GM19324 (cell line): ENCODE measurements at regions not wholly inside any gene's neighbourhood (a gene's known extent, or its start where the extent isn't known, plus 50 kb on each side); places are given as distances from the start of the nearest gene placed in this dataset.

Source experiments
- ATAC-seq: cut with Tn5 transposase; IDR thresholded peaks from one replicate; pipeline ENCODE4 v1.9.1; 2021; ENCODE audit warnings: mild to moderate bottlenecking, moderate library complexity; ENCODE audit not compliant: unreplicated experiment, low FRiP score

DNA sequence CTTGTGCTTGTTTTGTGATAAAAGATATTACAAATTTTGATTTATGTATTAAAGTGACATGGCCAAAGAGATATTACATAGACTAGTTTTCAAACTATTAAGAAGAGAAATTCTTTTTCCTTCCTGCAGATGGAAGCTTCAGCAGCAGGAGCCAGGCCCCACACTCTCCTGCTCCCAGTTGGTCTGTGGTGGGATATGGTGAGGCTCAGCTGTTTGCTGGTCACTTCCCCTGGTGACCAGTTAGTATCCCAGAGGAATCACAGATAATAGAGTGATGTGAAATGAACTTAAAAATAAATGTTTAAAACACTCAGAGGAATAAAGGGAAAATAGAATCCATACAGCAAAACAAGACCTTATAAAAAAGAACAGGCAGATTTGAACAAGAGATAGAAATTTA is 154.7 kb downstream of the KTN1 start:
- no peak for ATAC-seq

GRCh38 chr14:55739967-55740648 is 160.1 kb downstream of the KTN1 start:
- no peak for ATAC-seq

DNA sequence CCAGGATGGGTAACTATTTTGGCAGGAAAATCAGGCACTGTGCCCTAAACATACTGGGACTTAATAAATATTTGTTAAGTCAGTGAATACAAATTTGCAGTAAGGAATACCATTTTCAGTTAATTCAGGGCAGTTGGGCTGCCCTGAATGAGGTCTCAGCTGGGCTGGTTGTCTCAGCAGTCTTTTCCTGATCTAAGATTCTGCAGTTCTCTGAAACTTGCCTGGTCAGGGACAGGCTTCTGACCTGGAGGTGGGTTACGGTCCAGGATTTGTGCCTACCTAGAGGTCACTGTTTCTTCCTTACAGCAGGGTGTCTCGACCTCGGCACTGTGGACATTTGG is 160.6 kb downstream of the KTN1 start:
- ATAC-seq, result no peak

DNA sequence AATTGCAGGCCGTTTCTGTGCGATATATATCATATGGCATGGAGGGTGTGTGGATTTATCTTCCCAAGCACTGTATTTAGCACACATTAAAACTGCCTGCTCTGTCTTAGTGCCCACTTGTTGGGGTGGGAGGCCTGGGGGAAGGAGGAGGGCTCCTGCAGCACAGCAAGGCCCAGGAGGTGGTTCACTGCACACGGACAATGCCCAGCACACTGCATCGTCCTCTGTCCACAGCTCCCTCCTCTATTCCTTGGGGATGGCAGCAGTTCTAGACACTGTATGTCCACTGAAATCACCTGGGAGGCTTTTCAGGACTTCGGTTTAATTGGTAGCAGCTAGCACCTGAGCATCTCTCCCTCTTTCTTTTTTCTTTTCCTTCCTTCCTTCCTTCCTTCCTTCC is 161.2 kb downstream of the KTN1 start:
- no peak for ATAC-seq

- no peak for ATAC-seq
These were observed 163.5 kb downstream of the KTN1 start for GRCh38 chr14:55743551-55743950.

- no peak for ATAC-seq
These were observed 164.3 kb downstream of the KTN1 start for GRCh38 chr14:55744321-55744720.

GRCh38 chr14:55745906-55746305 is 165.9 kb downstream of the KTN1 start:
- ATAC-seq, result no peak

DNA sequence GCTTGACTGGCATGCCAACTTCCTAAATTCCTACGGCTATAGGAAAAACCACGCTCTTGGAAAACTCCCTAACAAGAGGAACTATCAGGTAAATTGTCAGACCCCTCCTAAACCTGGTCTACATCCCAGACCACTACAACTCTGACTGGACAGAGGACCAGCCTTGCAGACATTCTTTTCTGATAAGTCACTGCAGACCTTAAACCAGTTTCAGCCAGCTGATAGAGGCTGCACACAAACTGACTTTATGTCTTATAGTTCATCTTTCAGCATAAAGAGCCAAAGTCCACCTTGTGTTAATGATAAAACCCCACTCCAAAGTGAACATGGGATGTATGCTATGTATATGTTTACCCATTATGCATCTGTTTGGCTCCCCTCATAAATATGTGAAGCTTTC is 166.6 kb downstream of the KTN1 start:
- ATAC-seq, result no peak

DNA sequence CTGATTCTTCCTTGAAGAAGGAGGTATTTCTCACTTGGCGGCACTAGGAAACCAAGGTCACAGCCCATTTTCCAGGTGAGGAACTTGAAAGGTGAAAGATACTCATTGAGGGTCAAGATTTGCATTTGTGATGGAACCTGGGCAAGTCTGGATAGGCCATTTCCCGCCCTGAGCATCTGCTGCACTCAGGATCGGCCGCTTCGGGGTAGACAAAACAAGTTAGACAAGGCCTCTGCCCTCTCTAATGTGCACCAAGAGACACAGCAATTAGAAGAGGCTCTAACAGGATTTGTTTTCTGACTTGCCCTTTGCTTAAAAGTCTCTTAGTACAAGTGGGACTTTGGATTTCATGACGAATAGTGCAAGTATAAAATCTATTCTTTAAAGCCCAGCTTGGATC is 167.2 kb downstream of the KTN1 start:
- no peak for ATAC-seq

DNA sequence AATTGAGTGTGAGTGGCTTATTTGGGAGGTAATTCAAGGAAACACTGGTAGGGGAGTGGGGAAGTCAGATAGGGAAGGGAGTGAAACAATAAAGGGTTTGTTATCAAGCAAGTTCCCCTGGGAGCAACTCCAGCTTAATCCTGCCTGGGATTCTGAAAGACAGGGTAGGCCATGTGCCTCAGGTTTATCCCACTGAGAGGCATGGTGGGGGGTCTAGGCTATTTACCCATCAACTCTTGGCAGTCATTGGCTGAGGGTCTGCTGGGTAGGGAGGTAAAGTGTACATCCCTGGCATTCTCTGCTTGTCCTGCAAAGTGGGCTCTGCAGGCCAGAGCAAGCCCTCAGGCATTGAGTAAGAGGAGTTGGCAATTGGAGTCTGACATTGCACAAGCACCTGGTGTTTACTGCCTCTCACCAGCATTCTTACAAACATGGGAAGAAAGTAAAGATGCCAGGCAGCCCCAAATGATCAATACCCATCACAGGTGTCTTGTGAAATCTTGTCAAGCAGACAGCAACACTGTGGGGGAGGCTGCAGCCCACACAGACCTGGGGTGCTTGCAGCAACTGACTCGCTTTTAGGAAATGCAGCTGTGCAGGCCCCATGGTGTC is 169.3 kb downstream of the KTN1 start:
- no peak for ATAC-seq

- ATAC-seq, result no peak
These were observed 169.9 kb downstream of the KTN1 start for GRCh38 chr14:55749946-55750345.

GRCh38 chr14:55752580-55753390 is 172.8 kb downstream of the KTN1 start:
- no peak for ATAC-seq

GRCh38 chr14:55754471-55754870 is 174.5 kb downstream of the KTN1 start:
- ATAC-seq, result no peak

GRCh38 chr14:55754871-55755270 is 174.9 kb downstream of the KTN1 start:
- ATAC-seq, result no peak

GRCh38 chr14:55756078-55756477 is 176.1 kb downstream of the KTN1 start:
- ATAC-seq, result no peak

DNA sequence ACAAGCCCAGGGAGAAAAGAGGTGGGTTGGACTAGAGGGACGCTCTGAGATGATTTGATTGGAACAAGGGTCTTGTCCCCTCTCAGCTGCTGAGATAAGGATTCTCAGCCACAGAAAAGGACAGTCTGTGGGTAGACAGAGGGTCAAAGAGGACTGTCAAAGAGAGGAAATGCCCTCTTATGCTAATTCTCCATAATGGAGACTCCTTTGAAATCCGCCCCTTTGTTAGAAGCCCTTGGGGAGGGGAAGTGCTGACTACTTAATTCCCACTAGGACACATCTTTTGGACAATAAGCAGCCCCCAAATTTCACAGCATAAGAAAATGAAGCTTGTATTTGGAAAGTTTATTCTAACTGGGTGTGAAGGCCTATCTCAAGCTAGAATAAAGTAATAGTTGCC is 176.6 kb downstream of the KTN1 start:
- ATAC-seq, result no peak

- ATAC-seq, result no peak
These were observed 178.8 kb downstream of the KTN1 start for GRCh38 chr14:55758796-55759195.

DNA sequence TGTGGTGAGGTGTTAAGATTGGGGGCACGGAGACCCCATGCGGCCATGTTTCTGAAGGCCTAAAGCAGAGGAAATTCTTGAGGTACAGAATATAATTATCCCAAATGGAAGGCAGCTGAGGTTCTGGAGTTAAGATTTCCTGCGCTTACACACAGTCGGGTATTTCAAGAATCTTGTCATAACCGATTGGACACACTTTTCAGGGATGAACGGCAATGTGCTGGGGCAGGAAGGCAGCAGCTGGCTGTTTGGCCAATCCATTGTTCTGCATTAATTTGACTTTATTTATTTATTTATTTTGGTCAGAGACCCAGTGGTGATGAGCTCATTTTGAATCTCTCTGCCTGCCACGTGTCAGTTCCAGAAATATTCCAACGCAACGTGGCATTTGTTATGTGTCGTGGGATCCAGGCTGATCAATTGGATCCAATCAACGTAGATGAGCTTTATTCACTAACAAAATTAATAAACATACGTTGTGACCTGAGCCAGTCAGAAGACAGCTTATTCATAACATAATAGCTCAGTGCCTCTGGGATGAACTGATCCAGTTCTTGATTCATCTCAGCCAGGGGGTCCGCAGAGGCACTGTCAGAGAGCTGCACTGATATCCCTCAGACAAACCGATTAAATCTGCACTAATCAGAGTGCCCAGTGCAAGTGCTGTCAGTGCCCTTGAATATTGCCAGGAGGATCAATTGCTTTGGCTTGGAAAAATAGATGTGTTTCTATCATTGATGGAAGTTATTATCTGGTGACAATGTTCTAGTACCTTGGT is 181.0 kb downstream of the KTN1 start:
- no peak for ATAC-seq

GRCh38 chr14:55761651-55762050 is 181.6 kb downstream of the KTN1 start:
- ATAC-seq, result no peak

GRCh38 chr14:55762595-55763232 is 182.7 kb downstream of the KTN1 start:
- peak; percentile 71 for ATAC-seq

GRCh38 chr14:55764784-55765183 is 184.8 kb downstream of the KTN1 start:
- ATAC-seq, result no peak
